ENCODE measurements at regions not wholly inside any gene's neighbourhood (a gene's known extent, or its start where the extent isn't known, plus 50 kb on each side); places are given as distances from the start of the nearest gene placed in this dataset.

DNA sequence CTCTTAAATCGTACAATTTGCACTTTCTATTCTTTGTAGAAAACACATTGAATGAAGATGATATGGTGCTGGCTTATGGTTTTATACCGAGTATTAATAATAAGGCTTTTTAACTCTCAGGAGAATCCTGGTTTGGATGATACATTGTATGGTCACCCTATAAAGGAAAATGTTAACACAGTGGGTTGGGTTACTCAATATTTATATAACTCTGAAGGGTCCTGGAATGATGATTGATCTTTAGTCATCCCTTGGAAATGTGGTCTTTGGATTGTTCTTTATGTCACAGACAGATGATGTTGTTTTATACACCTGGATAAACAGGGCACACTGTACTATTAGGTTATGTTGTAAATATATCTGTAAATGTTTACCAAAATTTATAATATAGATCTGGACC, 496.2 kb upstream of the NDST4 start:
- DNase-seq (ENCODE audit: low spot score) (no peak), ATAC-seq (no peak), FAIRE-seq (no peak)
- no peak overlapping the region for H3K27ac ChIP-seq (ENCODE audit: extremely low read length, insufficient read depth, low read length)
- BruUV-seq (replicated peaks): no TSS peak
- no peak overlapping the region for H3K4me2 ChIP-seq (ENCODE audit: low read depth, low read length)
- intact Hi-C loops (cut with micrococcal nuclease; ENCODE audit: unreplicated experiment): no loop called here
- H3K4me1 ChIP-seq (ENCODE audit: insufficient read depth, low read length): no peaks in the 10 kb centered on the region
- in situ Hi-C loops (cut with HindIII; ENCODE audit: extremely low pct_ligation_motif_present, low pct_unique_long_range_greater_than_20kb): no loop called here
- H3K27me3 ChIP-seq (ENCODE audit: control insufficient read depth in 1 of 2, insufficient read depth in 2 of 2, low read length in 2 of 2): no peaks in the 10 kb centered on the region
- no peak overlapping the region for H3K9ac ChIP-seq (ENCODE audit: insufficient read depth, low read depth, low read length)
- POLR2A ChIA-PET: no interaction called here
- H4K20me1 ChIP-seq (ENCODE audit: insufficient read depth, low read length): no peaks in the 10 kb centered on the region
- H3K4me3 ChIP-seq (replicated peaks in 1 of 3; ENCODE audit: insufficient read depth in 1 of 3, low read depth in 2 of 3, low read length in 3 of 3): no peak overlapping the region
- no peak overlapping the region for H2AFZ ChIP-seq (ENCODE audit: low read length)
- no peaks in the 10 kb centered on the region for H3K36me3 ChIP-seq (replicated peaks in 1 of 2; ENCODE audit: control insufficient read depth in 1 of 2, insufficient read depth in 2 of 2, low read length in 2 of 2)
- H3K79me2 ChIP-seq (ENCODE audit: insufficient read depth, low read length): no peaks in the 10 kb centered on the region
- CTCF ChIA-PET (ENCODE audit: low intra/inter-chr PET ratio, low total read pairs): no interaction called here
- no peaks in the 10 kb centered on the region for H3K9me3 ChIP-seq (ENCODE audit: low read length)
- WGBS (ENCODE audit: low lambda C conversion rate): 2% methylated on average over 2 of the region's 2 CpGs
- TF ChIP-seq, protein P1, sequence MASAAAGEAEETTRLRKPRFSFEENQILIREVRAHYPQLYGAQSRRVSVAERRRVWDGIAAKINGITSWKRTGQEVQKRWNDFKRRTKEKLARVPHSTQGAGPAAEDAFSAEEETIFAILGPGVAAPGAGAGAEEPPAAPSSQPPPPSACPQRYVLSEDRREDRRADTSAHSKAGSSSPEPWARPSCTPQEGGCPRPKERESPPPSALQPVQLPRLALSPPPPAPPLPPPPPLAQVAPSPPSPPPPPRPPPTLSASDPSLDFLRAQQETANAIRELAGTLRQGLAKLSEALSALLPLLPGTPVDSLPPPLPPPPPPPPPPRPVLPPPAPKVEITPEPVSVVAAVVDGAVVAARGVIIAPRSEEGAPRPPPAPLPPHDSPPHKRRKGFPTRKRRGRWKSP (CRISPR knock-in tag; IDR thresholded peaks at IDR 0.05): no peak
- TF ChIP-seq KLF11 (CRISPR knock-in tag; IDR thresholded peaks at IDR 0.05) (no peak), ZSCAN22 (CRISPR knock-in tag; IDR thresholded peaks at IDR 0.05) (no peak), MED8 (CRISPR knock-in tag; IDR thresholded peaks at IDR 0.05; ENCODE audit: insufficient replicate concordance) (no peak), SRY (CRISPR knock-in tag; IDR thresholded peaks at IDR 0.05) (no peak), ZNF382 (CRISPR knock-in tag; IDR thresholded peaks at IDR 0.05; ENCODE audit: borderline replicate concordance) (no peak), SETDB1 (CRISPR knock-in tag; IDR thresholded peaks at IDR 0.05; ENCODE audit: borderline replicate concordance) (no peak), CENPT (CRISPR knock-in tag; IDR thresholded peaks at IDR 0.05; ENCODE audit: low read depth) (no peak)
- TF ChIP-seq, protein P2, sequence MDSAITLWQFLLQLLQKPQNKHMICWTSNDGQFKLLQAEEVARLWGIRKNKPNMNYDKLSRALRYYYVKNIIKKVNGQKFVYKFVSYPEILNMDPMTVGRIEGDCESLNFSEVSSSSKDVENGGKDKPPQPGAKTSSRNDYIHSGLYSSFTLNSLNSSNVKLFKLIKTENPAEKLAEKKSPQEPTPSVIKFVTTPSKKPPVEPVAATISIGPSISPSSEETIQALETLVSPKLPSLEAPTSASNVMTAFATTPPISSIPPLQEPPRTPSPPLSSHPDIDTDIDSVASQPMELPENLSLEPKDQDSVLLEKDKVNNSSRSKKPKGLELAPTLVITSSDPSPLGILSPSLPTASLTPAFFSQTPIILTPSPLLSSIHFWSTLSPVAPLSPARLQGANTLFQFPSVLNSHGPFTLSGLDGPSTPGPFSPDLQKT (CRISPR knock-in tag; IDR thresholded peaks at IDR 0.05; ENCODE audit: borderline replicate concordance): no peak
- TF ChIP-seq, protein P3, sequence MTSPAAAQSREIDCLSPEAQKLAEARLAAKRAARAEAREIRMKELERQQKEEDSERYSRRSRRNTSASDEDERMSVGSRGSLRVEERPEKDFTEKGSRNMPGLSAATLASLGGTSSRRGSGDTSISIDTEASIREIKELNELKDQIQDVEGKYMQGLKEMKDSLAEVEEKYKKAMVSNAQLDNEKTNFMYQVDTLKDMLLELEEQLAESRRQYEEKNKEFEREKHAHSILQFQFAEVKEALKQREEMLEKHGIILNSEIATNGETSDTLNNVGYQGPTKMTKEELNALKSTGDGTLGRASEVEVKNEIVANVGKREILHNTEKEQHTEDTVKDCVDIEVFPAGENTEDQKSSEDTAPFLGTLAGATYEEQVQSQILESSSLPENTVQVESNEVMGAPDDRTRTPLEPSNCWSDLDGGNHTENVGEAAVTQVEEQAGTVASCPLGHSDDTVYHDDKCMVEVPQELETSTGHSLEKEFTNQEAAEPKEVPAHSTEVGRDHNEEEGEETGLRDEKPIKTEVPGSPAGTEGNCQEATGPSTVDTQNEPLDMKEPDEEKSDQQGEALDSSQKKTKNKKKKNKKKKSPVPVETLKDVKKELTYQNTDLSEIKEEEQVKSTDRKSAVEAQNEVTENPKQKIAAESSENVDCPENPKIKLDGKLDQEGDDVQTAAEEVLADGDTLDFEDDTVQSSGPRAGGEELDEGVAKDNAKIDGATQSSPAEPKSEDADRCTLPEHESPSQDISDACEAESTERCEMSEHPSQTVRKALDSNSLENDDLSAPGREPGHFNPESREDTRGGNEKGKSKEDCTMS (CRISPR knock-in tag; conservative IDR thresholded peaks at IDR 0.05): no peak
- TF ChIP-seq, protein P4, sequence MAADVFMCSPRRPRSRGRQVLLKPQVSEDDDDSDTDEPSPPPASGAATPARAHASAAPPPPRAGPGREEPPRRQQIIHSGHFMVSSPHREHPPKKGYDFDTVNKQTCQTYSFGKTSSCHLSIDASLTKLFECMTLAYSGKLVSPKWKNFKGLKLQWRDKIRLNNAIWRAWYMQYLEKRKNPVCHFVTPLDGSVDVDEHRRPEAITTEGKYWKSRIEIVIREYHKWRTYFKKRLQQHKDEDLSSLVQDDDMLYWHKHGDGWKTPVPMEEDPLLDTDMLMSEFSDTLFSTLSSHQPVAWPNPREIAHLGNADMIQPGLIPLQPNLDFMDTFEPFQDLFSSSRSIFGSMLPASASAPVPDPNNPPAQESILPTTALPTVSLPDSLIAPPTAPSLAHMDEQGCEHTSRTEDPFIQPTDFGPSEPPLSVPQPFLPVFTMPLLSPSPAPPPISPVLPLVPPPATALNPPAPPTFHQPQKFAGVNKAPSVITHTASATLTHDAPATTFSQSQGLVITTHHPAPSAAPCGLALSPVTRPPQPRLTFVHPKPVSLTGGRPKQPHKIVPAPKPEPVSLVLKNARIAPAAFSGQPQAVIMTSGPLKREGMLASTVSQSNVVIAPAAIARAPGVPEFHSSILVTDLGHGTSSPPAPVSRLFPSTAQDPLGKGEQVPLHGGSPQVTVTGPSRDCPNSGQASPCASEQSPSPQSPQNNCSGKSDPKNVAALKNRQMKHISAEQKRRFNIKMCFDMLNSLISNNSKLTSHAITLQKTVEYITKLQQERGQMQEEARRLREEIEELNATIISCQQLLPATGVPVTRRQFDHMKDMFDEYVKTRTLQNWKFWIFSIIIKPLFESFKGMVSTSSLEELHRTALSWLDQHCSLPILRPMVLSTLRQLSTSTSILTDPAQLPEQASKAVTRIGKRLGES (CRISPR knock-in tag; IDR thresholded peaks at IDR 0.05; ENCODE audit: borderline replicate concordance): no peak
- TF ChIP-seq, protein P5, sequence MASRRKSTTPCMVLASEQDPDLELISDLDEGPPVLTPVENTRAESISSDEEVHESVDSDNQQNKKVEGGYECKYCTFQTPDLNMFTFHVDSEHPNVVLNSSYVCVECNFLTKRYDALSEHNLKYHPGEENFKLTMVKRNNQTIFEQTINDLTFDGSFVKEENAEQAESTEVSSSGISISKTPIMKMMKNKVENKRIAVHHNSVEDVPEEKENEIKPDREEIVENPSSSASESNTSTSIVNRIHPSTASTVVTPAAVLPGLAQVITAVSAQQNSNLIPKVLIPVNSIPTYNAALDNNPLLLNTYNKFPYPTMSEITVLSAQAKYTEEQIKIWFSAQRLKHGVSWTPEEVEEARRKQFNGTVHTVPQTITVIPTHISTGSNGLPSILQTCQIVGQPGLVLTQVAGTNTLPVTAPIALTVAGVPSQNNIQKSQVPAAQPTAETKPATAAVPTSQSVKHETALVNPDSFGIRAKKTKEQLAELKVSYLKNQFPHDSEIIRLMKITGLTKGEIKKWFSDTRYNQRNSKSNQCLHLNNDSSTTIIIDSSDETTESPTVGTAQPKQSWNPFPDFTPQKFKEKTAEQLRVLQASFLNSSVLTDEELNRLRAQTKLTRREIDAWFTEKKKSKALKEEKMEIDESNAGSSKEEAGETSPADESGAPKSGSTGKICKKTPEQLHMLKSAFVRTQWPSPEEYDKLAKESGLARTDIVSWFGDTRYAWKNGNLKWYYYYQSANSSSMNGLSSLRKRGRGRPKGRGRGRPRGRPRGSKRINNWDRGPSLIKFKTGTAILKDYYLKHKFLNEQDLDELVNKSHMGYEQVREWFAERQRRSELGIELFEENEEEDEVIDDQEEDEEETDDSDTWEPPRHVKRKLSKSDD (CRISPR knock-in tag; IDR thresholded peaks at IDR 0.05; ENCODE audit: low read depth): no peak

Data from HepG2 (cell line).